A172 (cell line): ENCODE measurements at regions not wholly inside any gene's neighbourhood (a gene's known extent, or its start where the extent isn't known, plus 50 kb on each side); places are given as distances from the start of the nearest gene placed in this dataset.
A peak's percentile ranks its signal among the peaks of the same experiment; 100 is the strongest.
"Not testable (repeated sequence)": the region's sequence is repeated elsewhere in the genome, so short reads cannot be mapped to it uniquely, and the experiment has no call there.

ENCODE experiments used
- DNase-seq: peaks from one replicate; pipeline ENCODE4 v3.0.0-alpha.2; 2015; ENCODE audit warnings: low spot score

- no peak for DNase-seq
Observed at GRCh38 chr19:29873801-29874575, 62.2 kb downstream of the CCNE1 start.

DNA sequence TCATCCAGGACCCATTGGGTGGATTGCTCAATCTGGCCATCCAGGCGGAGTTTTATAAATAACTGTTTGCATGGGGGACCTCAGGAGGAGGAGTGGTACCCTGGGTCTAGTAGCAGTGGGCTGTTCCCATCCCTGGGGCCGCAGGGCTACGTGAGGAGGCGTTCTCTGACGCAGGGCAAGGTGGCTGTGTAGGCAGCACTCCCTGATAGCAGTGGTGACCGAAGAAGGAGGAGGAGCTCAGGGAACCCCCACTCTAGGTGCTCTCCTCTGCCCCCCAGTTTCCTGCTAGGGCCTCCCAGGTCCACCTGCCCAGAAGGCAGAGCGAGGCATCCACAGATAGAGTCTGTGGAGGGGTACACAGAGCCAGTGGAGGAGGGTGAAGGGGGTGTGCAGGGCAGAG lies 64.1 kb downstream of the CCNE1 start:
- DNase-seq, result no peak

- DNase-seq, result no peak
Observed at GRCh38 chr19:29876414-29876813, 64.6 kb downstream of the CCNE1 start.

- DNase-seq, result not testable (repeated sequence)
Observed at GRCh38 chr19:29876908-29877307, 65.1 kb downstream of the CCNE1 start.

GRCh38 chr19:29878973-29879654 lies 62.9 kb upstream of the URI1 start:
- peak; percentile 95 for DNase-seq

DNA sequence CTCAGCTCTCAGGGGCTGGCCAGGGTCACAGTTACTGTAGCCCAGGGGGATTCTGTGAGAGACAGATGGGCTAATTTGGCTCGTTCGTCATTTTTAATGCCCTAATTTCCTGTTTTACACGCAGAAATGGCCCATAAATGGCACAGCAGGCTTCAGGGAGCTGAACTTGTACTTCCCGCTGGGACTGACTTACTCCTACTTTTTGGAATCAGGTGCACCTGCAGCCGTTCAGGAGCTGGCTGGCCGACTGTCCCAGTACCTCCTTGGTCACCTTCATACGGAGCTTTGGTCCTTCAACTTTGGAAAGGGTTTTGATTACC lies 62.4 kb upstream of the URI1 start:
- DNase-seq, result no peak

DNA sequence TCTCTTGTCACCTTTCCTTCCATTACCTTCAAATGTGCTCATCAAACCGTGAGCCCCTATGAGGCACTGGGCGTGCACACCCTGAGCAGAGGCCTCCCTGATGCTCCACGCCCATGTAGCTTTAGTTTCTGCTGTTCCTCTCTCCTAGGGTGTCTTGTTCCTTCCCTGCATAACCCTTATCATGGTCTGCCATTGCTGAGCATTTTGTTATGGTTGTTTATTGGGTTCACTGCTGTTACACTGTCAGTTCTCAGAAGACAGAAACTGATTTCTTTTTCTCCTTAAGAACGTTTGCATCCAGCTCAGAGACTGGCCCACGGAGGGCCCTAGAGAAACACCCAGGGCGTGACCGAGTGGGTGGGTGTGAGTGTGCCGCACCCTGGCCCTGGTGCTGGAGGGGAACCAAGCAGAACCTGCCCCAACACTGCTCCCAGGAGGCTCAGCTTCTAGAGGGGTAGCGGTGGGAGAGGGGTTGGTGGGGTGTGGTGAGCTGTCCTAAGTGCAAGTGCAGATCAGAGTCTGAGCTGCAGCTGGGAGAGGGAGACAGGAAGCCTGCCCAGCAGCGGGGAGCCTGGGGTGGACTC lies 61.4 kb upstream of the URI1 start:
- no peak for DNase-seq

DNA sequence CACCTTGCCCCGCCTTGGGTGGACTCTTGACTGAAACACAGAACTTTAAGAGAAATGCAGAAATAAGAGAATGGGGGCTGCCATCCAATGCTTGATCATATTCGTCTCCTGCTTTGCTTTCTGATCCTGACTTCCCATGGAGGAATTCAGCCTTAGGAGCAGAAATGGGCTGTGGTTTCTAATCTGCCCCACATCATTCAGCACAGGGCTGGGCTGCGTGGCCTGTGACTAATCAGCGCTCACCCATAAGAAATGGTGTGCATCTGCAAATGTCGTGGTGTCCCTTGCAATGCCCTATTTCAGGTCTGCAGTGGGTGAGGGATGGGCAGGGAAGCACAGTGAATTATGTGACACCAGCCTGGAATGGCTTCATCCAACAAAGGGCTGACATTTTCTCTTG lies 60.7 kb upstream of the URI1 start:
- peak; percentile 57 for DNase-seq

GRCh38 chr19:29882719-29883105 lies 59.3 kb upstream of the URI1 start:
- DNase-seq, result no peak

DNA sequence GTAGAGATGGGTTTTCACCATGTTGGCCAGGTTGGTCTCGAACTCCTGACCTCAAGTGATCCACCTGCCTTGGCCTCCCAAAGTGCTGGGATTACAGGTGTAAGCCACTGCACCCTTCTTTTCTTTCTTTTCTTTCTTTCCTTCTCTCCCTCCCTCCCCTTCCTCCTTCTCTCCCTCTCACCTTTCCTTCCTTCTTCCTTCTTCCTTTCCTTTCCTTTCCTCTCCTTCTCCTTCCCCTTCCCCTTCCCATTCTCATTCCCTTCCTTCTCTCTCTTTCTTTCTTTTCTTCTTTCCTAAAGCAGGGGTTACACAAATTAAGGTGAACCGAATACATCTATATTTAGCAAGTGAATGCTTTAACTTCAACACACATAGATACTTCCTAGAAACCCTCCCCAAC lies 58.0 kb upstream of the URI1 start:
- DNase-seq, result no peak

GRCh38 chr19:29884466-29884865 lies 57.6 kb upstream of the URI1 start:
- DNase-seq, result no peak

- not testable (repeated sequence) for DNase-seq
Observed at GRCh38 chr19:29886106-29886505, 55.9 kb upstream of the URI1 start.

DNA sequence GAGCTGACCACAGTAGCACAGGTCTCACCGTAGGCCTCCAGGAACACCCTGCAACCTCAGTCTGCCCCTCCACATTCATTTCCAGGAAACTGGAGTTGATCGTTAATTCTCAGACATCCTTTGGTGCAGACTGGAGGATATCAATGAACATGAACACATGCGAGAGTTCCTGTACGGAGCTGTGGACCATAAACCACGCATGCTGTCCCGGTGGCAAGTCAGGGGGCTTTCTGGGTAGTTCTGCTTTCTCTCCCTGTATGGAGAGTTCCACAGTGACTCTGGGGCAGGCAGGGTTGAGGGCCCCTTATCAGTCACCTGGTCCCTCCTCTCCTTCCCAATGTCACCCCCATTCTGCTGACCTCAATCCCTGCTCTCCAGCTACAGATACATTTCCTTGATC lies 55.5 kb upstream of the URI1 start:
- no peak for DNase-seq

GRCh38 chr19:29887442-29887855 lies 54.6 kb upstream of the URI1 start:
- peak; percentile 13 for DNase-seq

DNA sequence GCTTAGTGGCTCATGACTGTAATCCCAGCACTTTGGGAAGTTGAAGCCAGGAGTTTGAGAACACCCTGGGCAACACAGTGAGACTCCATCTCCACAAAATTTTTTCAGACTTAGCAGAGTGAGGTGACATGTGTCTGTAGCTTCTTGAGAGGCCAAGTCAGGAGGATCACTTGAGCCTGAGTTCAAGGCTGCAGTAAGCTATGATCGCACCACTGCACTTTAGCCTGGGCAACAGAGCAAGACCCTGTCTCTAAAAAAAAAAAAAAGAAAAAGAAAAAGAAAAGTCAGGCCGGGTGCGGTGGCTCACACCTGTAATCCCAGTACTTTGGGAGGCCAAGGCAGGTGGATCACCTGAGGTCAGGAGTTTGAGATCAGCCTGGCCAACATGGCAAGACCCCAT lies 54.0 kb upstream of the URI1 start:
- DNase-seq, result not testable (repeated sequence)

DNA sequence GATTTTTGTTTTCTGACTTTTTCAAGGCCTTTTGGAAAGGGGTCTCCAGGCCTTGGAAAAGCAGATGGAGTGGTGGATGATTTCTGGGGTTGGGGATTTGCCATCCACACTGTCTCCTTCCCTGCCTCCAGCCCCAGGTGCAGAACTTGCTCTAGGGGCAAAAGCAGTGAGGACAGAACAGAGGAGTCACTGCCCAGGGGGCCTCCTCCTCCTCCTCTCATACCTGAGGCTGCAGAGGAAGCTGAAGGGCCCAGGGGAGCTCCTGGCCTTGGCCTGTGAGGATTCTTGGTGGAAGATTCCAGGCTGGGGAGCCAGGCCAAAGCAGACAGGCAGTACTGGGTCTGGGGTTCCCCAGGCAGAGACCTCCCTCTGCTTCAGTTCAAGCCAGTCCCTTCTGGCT lies 52.3 kb upstream of the URI1 start:
- no peak for DNase-seq

DNA sequence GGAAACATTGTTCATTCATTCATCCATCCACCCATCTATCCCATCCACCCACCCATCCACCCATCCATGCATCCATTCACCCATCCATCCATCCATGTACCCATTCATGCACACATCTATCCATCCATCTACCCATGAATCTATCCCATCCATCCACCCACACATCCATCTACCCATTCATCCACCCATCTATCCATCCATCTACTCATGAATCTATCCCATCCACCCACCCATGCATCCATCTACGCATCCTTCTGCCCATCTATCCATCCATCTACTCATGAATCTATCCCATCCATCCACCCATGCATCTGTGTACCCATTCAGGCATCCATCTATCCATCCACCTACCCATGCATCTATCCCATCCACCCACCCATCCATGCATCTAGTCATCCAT lies 51.6 kb upstream of the URI1 start:
- no peak for DNase-seq
